ENCODE measurements at regions not wholly inside any gene's neighbourhood (a gene's known extent, or its start where the extent isn't known, plus 50 kb on each side); places are given as distances from the start of the nearest gene placed in this dataset.

DNA sequence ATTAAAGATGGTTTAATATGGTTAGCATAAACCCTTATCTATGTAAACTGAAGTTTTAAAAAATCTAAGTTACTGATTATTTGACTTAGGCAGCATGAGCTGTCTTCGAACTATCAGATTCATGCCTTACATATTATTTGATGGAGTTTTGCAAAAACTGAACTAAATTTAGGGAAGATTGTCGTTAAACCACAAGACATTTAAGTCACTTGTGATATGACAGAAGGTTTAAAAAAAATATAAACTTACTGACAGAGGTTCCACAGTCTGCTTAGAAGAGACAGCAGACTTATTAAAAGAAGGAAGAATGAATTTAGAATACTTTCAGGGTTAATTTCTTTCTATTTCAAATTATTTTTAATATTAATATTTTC is 110.9 kb upstream of the FRY start:
- TF ChIP-seq, protein P1, sequence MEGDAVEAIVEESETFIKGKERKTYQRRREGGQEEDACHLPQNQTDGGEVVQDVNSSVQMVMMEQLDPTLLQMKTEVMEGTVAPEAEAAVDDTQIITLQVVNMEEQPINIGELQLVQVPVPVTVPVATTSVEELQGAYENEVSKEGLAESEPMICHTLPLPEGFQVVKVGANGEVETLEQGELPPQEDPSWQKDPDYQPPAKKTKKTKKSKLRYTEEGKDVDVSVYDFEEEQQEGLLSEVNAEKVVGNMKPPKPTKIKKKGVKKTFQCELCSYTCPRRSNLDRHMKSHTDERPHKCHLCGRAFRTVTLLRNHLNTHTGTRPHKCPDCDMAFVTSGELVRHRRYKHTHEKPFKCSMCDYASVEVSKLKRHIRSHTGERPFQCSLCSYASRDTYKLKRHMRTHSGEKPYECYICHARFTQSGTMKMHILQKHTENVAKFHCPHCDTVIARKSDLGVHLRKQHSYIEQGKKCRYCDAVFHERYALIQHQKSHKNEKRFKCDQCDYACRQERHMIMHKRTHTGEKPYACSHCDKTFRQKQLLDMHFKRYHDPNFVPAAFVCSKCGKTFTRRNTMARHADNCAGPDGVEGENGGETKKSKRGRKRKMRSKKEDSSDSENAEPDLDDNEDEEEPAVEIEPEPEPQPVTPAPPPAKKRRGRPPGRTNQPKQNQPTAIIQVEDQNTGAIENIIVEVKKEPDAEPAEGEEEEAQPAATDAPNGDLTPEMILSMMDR (IDR thresholded peaks at IDR 0.05) = no peak
- no peak for TF ChIP-seq POLR2A (IDR thresholded peaks at IDR 0.05)
- TF ChIP-seq EP300 (IDR thresholded peaks at IDR 0.05) = no peak
